SJSA1 (cell line): ENCODE measurements at regions not wholly inside any gene's neighbourhood (a gene's known extent, or its start where the extent isn't known, plus 50 kb on each side); places are given as distances from the start of the nearest gene placed in this dataset.
A peak's percentile ranks its signal among the peaks of the same experiment; 100 is the strongest.

Experiments
- DNase-seq, 2 experiments: peaks; one replicate each; pipeline ENCODE4 v3.0.0-alpha.2; 2015 to 2020; ENCODE audit warnings: low spot score in 2 of 2, low read depth in 1 of 2
- H3K27ac ChIP-seq: fragments of 250-450 bp; sonication (Bioruptor Pico); 2 replicates; pipeline ENCODE4 v1.5.1; 2020; ENCODE audit warnings: mild to moderate bottlenecking, moderate library complexity
- H3K27me3 ChIP-seq: fragments of 250-450 bp; sonication (Bioruptor Pico); replicated peaks from 2 replicates; pipeline ENCODE4 v1.5.1; 2020; ENCODE audit warnings: mild to moderate bottlenecking, moderate library complexity
- H3K36me3 ChIP-seq: fragments of 250-450 bp; sonication (Bioruptor Pico); 2 replicates; pipeline ENCODE4 v1.5.1; 2020; ENCODE audit warnings: mild to moderate bottlenecking
- H3K4me1 ChIP-seq: fragments of 250-450 bp; sonication (Bioruptor Pico); replicated peaks from 2 replicates; pipeline ENCODE4 v1.6.1; 2021; ENCODE audit warnings: mild to moderate bottlenecking
- H3K4me3 ChIP-seq: fragments of 250-450 bp; sonication (Bioruptor Pico); 2 replicates; pipeline ENCODE4 v1.5.1; 2020; ENCODE audit warnings: mild to moderate bottlenecking
- H3K9me3 ChIP-seq: fragments of 250-450 bp; sonication (Bioruptor Pico); replicated peaks from 2 replicates; pipeline ENCODE4 v1.5.1; 2020; ENCODE audit warnings: mild to moderate bottlenecking

- no peaks in the 10 kb centered on the region for H3K9me3 ChIP-seq
- H3K27me3 ChIP-seq: peaks cover 18% of the 10 kb centered on the region
- H3K36me3 ChIP-seq: no peaks in the 10 kb centered on the region
- H3K4me3 ChIP-seq: no peak overlapping the region
- peak in 1 of 2 experiments; percentile 36 for DNase-seq
- H3K4me1 ChIP-seq: no peaks in the 10 kb centered on the region
- H3K27ac ChIP-seq: no peak overlapping the region
These were observed 82.9 kb upstream of the SLC22A11 start for GRCh38 chr11:64472593-64473455.

- Histone ChIP-seq H3K4me1 (no peaks in the 10 kb centered on the region), H3K27ac (no peak overlapping the region), H3K9me3 (no peaks in the 10 kb centered on the region), H3K36me3 (no peaks in the 10 kb centered on the region), H3K27me3 (peaks cover 19% of the 10 kb centered on the region), H3K4me3 (no peak overlapping the region)
- peak in 1 of 2 experiments; percentile 43 for DNase-seq
These were observed 81.1 kb upstream of the SLC22A11 start for GRCh38 chr11:64474680-64475079.

GRCh38 chr11:64475145-64475544, 80.6 kb upstream of the SLC22A11 start:
- Histone ChIP-seq H3K27me3 (peaks cover 21% of the 10 kb centered on the region), H3K4me3 (no peak overlapping the region), H3K9me3 (no peaks in the 10 kb centered on the region), H3K36me3 (no peaks in the 10 kb centered on the region), H3K4me1 (no peaks in the 10 kb centered on the region), H3K27ac (no peak overlapping the region)
- DNase-seq: peak in 1 of 2 experiments; percentile 47

- H3K36me3 ChIP-seq: no peaks in the 10 kb centered on the region
- H3K9me3 ChIP-seq: no peaks in the 10 kb centered on the region
- no peaks in the 10 kb centered on the region for H3K4me1 ChIP-seq
- H3K4me3 ChIP-seq: no peak overlapping the region
- no peak overlapping the region for H3K27ac ChIP-seq
- H3K27me3 ChIP-seq: peaks cover 22% of the 10 kb centered on the region
- peak in 1 of 2 experiments; percentile 43 for DNase-seq
These were observed 78.9 kb upstream of the SLC22A11 start for GRCh38 chr11:64476881-64477280.

GRCh38 chr11:64477675-64478074, 78.1 kb upstream of the SLC22A11 start:
- no peak overlapping the region for H3K4me3 ChIP-seq
- no peak overlapping the region for H3K27ac ChIP-seq
- H3K9me3 ChIP-seq: no peaks in the 10 kb centered on the region
- H3K4me1 ChIP-seq: no peaks in the 10 kb centered on the region
- DNase-seq: peak in 1 of 2 experiments; percentile 44
- H3K27me3 ChIP-seq: peaks cover 26% of the 10 kb centered on the region
- H3K36me3 ChIP-seq: no peaks in the 10 kb centered on the region

GRCh38 chr11:64482588-64482987, 73.2 kb upstream of the SLC22A11 start:
- DNase-seq: peak in 1 of 2 experiments; percentile 36
- Histone ChIP-seq H3K27me3 (peaks cover 31% of the 10 kb centered on the region), H3K4me1 (no peaks in the 10 kb centered on the region), H3K4me3 (no peak overlapping the region), H3K27ac (no peak overlapping the region), H3K36me3 (no peaks in the 10 kb centered on the region), H3K9me3 (no peaks in the 10 kb centered on the region)

- Histone ChIP-seq H3K4me3 (no peak overlapping the region), H3K9me3 (no peaks in the 10 kb centered on the region), H3K27ac (no peak overlapping the region), H3K36me3 (no peaks in the 10 kb centered on the region), H3K27me3 (peaks cover 44% of the 10 kb centered on the region), H3K4me1 (no peaks in the 10 kb centered on the region)
- DNase-seq: peak in 1 of 2 experiments; percentile 26
These were observed 71.3 kb upstream of the SLC22A11 start for GRCh38 chr11:64484191-64485022.

- peaks cover 43% of the 10 kb centered on the region for H3K27me3 ChIP-seq
- H3K4me3 ChIP-seq: no peak overlapping the region
- H3K27ac ChIP-seq: no peak overlapping the region
These were observed 70.7 kb upstream of the SLC22A11 start for GRCh38 chr11:64485074-64485473.

GRCh38 chr11:64489831-64490441, 65.8 kb upstream of the SLC22A11 start:
- no peak overlapping the region for H3K4me3 ChIP-seq
- peak; percentile 54 to 81 for DNase-seq
- no peaks in the 10 kb centered on the region for H3K9me3 ChIP-seq
- H3K27ac ChIP-seq: no peak overlapping the region
- peaks cover 69% of the 10 kb centered on the region for H3K27me3 ChIP-seq
- H3K4me1 ChIP-seq: no peaks in the 10 kb centered on the region
- H3K36me3 ChIP-seq: no peaks in the 10 kb centered on the region

More at GRCh38 chr11:64485074-64485473, 70.7 kb upstream of the SLC22A11 start:
- Histone ChIP-seq H3K4me1 (no peaks in the 10 kb centered on the region), H3K36me3 (no peaks in the 10 kb centered on the region), H3K9me3 (no peaks in the 10 kb centered on the region)
- peak in 1 of 2 experiments; percentile 46 for DNase-seq

- no peaks in the 10 kb centered on the region for H3K36me3 ChIP-seq
- no peak overlapping the region for H3K27ac ChIP-seq
These were observed 65.1 kb upstream of the SLC22A11 start for GRCh38 chr11:64490562-64491216.

GRCh38 chr11:64492561-64492960, 63.2 kb upstream of the SLC22A11 start:
- Histone ChIP-seq H3K27ac (no peak overlapping the region), H3K36me3 (no peaks in the 10 kb centered on the region), H3K4me3 (no peak overlapping the region), H3K4me1 (no peaks in the 10 kb centered on the region), H3K9me3 (no peaks in the 10 kb centered on the region), H3K27me3 (peaks cover 67% of the 10 kb centered on the region)
- no peak for DNase-seq

More at GRCh38 chr11:64490562-64491216, 65.1 kb upstream of the SLC22A11 start:
- Histone ChIP-seq H3K27me3 (peaks cover 63% of the 10 kb centered on the region), H3K9me3 (no peaks in the 10 kb centered on the region), H3K4me1 (no peaks in the 10 kb centered on the region), H3K4me3 (no peak overlapping the region)
- DNase-seq: peak in 1 of 2 experiments; percentile 52

- peaks cover 50% of the 10 kb centered on the region for H3K27me3 ChIP-seq
- no peak for DNase-seq
- H3K27ac ChIP-seq: no peak overlapping the region
- H3K4me3 ChIP-seq: no peak overlapping the region
- H3K36me3 ChIP-seq: no peaks in the 10 kb centered on the region
- H3K9me3 ChIP-seq: no peaks in the 10 kb centered on the region
- H3K4me1 ChIP-seq: no peaks in the 10 kb centered on the region
These were observed 57.6 kb upstream of the SLC22A11 start for GRCh38 chr11:64498136-64498535.
